HUDEP-2 (cell line): ENCODE measurements at regions not wholly inside any gene's neighbourhood (a gene's known extent, or its start where the extent isn't known, plus 50 kb on each side); places are given as distances from the start of the nearest gene placed in this dataset.
"Not testable (repeated sequence)": the region's sequence is repeated elsewhere in the genome, so short reads cannot be mapped to it uniquely, and the experiment has no call there.

Source experiments
- DNase-seq, 76 experiments: peaks; one replicate each; lab custom pipeline; 2025; ENCODE audit not compliant: unreplicated experiment in 76 of 76; lab: John Stamatoyannopoulos, UW

- no peak for DNase-seq
These were observed 98.5 kb upstream of the RASSF8 start for GRCh38 chr12:25859976-25860375.

- DNase-seq, result no peak
These were observed 97.3 kb upstream of the RASSF8 start for GRCh38 chr12:25861226-25861625.

DNA sequence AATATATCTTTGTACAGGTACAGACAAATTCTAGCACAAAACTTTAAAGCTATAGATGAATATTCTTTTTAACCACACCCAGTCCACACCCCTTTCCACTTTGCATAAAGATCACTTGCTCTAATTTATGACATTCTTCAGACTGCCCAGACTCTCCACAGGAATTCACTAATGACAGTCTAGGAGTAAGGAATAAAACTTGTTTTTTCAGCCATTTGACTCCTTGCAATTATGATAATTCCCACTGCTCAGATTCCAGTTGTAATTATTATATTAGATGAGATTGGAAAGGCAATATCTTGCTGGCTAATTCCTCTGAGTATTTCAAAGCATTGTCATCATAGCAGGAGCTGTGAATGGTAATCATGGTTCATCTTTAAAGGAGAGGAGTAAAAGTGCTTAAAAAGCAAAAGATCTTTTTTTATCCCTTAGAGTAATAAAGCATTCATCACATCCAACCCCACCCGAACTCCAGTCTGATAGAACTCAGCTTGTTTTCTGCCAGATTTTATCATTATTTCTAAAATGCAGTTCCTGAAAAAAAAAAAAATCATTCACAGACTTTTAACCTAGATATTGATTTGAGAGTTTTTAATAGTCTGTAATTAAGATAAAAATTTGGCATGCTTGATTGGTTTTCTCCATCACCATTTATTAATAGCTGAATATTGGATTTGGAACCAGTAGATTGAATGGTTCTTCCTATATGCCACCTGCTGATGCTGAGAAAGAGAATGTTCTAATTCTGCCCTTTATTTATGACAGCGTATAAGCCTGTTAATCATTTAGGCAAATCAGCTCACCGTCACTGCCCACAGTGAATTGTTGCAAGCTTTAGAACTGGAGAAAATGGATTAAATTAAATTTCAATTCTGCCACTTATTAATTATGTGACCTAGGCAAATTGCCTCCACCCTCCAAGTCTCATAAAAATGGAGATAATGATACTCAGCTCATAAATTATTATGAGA lies 93.9 kb upstream of the RASSF8 start:
- DNase-seq, result no peak

DNA sequence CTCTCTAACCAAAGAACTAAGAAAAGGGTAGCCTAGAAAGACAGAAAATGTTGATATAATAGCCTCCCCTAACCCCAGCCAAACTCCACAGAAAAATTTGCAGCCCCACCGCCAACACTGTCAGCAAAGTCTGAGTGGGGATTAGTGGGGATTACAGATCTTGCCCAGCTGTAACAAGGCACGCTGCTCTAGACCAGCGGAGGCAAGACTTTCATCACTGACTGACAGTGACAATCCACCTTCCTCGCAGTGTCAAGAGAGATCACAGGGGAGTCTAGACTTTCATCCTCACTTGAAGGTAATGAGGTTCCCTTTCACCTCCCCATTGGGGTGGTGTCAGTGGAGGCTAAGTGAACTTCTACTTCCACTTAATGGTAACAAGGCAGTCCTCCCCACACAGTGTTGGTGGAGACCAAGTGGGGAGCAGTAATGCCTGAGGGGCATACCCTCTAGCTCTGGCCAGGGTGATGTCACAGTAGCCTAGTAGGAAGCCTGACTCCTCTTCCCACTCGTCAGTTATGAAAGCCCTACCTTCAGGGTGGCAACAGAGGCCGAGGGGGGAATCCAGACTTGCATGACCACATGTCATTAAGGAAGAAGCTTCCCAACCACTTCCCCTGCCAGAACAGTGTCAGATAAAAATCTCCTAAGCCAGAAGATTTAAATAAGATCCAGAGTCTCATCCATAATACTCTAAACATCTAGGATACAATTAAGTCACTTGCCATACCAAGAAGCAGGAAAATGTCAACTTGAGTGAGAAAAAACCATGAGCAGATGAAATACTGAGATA lies 91.7 kb upstream of the RASSF8 start:
- DNase-seq, result no peak

DNA sequence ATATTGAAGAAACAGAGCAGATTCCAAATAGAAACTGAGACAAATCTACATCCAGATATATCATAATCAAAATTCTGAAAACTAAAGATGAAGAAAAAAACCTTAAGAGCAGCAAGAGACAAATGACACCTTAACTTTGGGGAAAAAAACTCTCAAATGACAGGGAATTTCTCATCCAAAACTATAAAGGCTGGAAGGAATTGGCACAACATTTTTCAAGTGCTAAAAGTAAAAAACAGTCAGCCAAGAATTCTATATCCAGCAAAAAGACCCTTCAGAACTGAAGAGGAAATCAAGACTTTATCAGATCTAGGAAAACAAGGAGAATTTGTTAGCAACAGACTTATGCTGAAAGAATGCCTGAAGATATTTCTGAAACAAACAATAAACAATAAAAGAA lies 90.3 kb upstream of the RASSF8 start:
- DNase-seq, result no peak

DNA sequence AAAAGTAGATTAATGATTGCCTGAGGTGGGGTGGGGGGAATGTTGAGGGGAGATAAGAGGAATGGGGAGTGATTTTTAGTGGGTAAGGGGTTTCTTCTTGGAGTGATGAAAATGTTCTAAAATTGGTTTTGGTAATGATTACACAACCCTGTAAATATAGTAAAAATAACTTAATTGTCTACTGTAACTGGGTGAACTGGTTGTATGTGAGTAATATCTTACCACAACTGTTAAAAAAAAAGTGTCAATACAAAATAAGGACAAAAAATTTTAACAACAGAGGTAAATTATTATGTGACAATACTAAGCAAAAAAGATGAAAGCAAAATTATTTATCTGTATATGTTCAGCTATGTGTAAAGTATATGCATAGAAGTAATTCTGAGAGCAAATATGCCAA lies 86.3 kb upstream of the RASSF8 start:
- no peak for DNase-seq

- DNase-seq, result no peak
These were observed 82.8 kb upstream of the RASSF8 start for GRCh38 chr12:25875661-25876060.

GRCh38 chr12:25876383-25877045 lies 82.0 kb upstream of the RASSF8 start:
- no peak for DNase-seq

GRCh38 chr12:25877446-25877845 lies 81.0 kb upstream of the RASSF8 start:
- no peak for DNase-seq

- DNase-seq, result no peak
These were observed 76.2 kb upstream of the RASSF8 start for GRCh38 chr12:25882266-25882665.

- DNase-seq, result no peak
These were observed 75.2 kb upstream of the RASSF8 start for GRCh38 chr12:25883026-25883916.

DNA sequence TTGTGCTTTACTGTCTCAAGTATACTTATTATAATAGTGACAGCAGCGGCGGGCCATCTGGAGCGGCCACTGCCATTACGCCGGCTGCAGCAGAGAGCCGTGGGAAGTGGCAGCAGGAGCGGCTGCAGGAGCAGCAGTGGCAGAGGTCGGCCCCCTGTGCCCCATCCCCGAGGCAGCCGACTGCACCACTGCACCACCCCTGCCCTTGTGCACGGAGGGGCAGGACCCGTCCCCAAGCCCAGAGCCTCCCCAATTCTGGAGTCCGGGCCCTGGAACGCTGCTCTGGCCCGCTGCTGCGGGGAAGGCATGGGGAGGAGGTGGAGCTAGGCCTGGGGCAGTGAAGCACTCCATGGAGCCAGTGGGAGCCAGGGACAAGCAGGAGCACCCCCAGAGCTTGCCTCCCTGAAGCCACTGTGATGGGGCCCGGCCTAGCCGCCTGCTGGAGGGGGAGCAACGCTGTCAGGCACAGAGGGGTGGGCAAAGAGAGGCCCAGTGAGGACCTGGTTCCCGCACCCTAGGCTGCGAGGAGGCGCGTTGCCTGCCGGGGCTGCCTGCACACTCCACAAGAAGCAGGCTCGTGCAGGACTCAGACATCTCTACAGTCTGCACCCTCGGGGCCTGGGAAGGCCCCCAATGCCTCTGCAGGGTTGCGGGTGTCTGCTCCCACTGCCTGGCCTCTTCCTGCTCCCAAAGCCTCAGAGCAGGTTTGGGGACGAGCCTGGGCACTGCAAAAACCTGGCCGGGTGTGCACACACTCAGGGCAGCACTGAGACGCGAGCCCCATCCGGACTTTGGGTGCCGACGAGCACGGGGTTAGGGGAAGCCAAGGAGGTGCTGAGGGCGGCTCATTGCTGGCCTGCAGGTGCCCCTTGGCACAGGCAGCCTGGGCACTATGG lies 74.2 kb upstream of the RASSF8 start:
- no peak for DNase-seq

GRCh38 chr12:25884920-25885234 lies 73.6 kb upstream of the RASSF8 start:
- DNase-seq, result no peak

GRCh38 chr12:25886396-25886795 lies 72.1 kb upstream of the RASSF8 start:
- no peak for DNase-seq

GRCh38 chr12:25887367-25887766 lies 71.1 kb upstream of the RASSF8 start:
- DNase-seq, result no peak

- DNase-seq, result no peak
These were observed 69.3 kb upstream of the RASSF8 start for GRCh38 chr12:25889185-25889584.

- DNase-seq, result not testable (repeated sequence)
These were observed 67.4 kb upstream of the RASSF8 start for GRCh38 chr12:25891095-25891494.

GRCh38 chr12:25894759-25895158 lies 63.7 kb upstream of the RASSF8 start:
- no peak for DNase-seq

DNA sequence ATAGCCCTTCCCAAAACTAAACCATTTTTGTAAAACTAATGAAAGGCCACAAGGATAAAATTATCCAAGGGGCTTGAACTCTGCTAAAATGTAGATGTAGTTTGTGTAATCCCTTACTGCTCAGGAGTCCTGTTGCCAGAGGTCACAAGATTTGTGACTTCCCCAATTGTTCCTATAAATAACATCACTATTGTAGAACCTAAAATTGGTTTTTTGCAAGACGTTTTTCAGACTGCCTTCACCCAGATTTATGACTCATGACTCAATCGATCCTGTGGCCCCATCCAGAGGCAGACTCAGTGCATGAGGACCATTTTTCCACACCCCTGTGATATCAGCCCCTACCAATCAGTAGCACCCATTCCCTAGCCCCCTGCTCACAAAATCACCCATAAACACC lies 61.5 kb upstream of the RASSF8 start:
- no peak for DNase-seq
